ENCODE measurements at regions not wholly inside any gene's neighbourhood (a gene's known extent, or its start where the extent isn't known, plus 50 kb on each side); places are given as distances from the start of the nearest gene placed in this dataset.
A peak's percentile ranks its signal among the peaks of the same experiment; 100 is the strongest.

DNA sequence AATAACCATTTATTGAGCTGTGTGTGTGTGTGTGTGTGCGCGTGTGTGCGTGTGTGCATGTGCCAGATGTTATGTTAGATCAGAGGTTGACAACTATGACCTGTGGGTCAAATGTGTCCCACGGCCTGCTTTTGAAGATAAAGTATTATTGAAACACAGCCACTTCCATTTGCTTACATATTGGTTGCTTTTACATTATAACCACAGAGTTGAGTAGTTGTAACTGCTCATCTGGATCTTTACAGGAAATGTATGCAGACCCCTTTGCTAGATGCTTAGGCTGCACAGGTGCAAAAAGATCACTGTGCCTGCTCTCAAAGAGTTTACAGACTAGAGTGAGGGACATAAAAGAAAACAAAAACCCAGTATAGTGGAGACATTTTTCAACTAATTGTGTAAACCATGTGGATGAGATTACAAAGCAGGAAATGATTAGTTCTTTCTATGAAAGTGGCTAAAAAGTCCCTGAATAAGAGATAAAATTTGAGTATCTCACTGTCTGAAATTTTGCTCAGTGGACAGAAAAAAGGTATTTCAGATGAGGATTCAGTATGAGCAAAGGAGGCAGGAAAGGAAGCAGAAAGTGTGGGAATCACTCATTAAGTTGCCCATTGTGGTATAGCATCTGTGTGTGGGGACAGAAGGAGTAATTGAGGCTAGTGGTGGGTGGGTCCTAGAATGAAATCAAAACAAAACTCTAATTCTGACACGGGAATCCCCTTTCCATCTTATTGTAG is 188.4 kb downstream of the PAH start:
- DNase-seq (ENCODE audit: low read depth) = no peak

DNA sequence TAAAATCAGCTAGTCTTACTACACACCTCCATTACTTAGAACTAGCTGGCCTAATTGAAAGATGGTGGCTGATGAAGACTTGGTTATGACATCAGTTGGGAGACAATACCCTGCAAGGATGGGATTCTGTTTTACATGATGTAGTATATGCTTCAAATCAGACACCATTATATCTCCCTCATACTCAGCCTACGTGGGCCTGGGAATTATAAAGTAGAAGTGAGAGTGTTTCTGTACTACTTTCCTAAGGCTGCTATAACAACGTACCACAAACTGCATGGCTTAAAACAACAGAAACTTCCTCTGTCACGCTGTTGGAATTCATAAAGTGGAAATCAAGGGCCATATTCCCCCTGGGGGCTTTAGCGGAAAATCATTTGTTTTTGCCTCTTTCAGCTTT is 190.4 kb downstream of the PAH start:
- peak; percentile 1 for DNase-seq (ENCODE audit: low read depth)

DNA sequence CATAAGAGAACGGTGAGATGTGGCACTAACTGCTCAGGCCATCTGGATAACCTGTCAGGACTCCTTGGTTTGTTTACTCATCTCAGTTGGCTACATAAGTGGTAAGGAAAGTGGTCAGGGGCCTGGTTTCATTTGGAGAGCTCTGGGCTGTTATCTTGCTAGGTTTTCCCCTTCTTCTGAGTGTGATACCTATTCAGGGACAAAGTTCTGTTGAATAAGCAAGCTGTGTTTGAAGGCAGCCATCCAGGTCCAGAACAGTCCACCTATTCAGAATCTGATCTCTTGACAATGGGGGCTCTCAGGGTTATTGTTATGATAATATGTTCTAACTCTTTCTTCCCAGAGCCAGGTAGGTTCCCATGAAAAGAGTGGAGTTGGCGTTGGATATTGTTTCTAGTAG is 194.9 kb downstream of the PAH start:
- no peak for DNase-seq (ENCODE audit: low read depth)

DNA sequence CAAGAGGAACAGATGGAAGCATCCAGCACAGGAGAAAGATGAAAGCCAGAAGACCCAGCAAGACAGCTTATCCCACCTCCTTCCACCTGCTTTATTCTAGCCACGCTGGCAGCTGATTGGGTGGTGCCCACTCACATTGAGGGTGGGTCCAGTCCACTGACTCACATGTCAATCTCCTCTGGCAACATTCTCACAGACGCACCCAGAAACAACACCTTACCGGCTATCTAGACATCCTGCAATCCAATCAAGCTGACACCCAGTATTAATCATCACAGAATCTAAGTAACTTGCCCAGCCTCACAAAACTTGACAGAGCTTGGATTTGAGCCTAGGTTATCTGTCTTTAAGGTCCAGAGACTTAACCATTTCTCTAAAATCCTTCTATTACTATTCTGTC is 208.9 kb downstream of the PAH start:
- no peak for DNase-seq (ENCODE audit: low read depth)

DNA sequence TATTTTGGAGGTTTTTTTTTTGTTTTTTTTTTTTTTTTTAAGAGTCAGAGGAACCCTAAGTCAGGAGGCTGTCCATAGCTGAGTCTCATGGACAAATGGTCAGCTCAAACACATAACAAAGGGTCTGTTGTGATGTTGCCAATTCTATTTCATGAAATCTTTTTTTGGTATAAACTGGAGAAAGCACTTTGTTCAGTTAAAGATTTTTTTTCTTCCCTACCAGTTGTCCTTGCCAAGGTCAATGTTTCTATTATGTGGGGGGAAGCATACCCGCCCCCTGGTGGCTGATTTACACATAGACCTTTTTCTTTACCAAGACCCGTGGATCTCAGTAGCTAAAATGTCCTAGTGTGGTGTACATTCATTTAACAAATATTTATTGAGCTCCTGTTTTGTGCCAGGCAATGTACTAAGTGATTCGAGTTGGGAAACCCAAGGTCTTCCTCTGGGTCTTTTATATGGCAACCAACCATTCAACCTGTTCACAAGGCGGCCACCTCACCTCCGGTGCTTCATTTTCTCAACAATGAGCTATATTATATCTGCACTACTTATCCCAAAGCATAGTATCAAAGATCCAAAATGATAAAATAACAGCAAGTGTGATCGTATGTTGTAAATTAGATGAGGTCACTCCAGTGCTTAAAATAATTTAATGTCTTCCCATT is 214.5 kb downstream of the PAH start:
- peak; percentile 51 for DNase-seq (ENCODE audit: low read depth)

DNA sequence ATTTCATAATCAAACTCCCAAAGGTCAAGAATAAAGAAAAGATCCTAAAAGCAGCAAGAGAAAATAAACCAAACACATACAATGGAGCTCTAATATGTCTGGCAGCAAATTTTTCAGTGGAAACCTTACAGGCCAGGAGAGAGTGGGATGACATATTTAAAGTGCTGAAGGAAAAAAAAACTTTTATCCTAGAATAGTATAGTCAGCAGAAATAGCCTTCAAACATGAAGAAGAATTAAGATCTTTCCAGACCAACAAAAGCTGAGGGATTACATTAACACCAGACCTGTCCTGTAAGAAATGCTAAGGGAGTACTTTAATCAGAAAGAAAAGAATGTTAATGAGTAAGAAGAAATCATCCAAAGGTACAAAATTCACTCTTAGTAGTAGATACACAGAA is 215.7 kb upstream of the IGF1 start:
- DNase-seq (ENCODE audit: low read depth) = no peak

DNA sequence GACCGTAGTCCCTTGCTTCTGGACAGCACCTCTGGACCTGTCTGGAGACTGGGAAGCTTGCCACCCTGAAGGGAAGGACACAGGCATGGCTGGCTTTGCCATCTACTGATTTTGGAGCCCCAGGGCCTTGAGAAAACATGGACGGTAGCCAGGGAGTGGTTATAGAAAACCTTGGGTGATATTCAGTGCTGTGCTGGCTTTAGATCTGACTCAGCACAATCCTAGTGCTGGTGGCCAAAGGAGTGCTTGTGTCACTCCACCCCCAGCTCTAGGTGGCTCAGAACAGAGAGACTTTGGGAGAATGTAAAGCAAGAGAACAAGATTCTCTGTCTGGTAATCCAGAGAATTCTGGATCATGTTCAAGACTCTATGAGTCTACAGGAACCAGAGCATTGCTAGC is 214.5 kb upstream of the IGF1 start:
- DNase-seq (ENCODE audit: low read depth) = peak; percentile 7

DNA sequence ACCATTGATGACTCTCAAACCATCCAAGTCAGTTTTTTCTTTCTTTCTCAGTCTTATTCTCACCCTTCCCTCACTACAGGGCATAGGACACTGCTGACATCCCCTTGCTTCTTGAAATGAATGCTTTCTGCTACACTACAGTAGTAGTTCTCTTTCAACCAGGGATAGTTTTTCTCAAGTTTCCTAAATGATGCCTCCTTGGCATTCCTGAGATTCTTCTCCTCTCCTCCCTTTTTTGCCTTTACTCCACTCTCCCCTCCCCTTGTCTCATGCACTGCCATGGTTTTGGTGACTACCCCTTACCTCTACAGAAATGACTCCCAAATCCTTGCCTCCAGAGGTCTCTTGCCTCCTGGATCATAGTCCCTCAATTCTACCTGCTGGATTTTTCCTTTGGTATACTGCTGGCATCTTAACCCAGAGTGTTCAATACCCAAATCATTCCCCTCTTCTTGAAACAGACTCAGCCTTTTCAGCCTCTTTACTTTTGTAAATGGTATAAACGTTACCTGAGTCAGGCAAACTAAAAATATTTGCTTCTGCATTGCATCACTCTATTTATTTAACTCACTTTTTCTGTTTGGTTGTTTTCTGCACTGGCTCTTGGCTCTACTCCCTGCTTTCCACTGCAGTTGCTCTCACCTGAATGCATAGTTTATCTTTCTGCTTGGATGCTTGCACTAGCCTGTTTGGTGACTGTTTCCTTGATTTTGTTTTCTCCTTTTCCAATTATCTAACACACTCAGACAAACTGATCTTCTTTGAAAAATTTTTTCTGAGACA is 211.6 kb upstream of the IGF1 start:
- no peak for DNase-seq (ENCODE audit: low read depth)

DNA sequence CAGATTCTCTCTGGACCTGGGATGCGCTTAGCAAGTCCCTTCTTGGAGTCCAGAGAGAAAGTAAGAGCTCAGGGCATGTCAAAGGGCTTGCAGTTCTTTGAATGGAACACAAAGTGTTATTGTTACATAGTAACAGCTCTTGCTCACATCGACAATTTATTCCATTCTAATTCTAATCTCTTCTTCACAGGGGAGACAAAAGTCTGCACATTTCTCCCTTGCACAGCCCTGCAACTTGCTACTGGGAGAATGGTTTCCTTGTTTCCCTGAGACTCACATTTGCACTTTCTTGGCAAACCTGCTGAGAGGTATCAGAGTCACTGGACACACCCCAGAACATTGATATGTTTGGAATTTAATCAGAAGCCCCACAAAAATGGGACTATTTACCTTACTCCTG is 209.9 kb upstream of the IGF1 start:
- DNase-seq (ENCODE audit: low read depth) = no peak

DNA sequence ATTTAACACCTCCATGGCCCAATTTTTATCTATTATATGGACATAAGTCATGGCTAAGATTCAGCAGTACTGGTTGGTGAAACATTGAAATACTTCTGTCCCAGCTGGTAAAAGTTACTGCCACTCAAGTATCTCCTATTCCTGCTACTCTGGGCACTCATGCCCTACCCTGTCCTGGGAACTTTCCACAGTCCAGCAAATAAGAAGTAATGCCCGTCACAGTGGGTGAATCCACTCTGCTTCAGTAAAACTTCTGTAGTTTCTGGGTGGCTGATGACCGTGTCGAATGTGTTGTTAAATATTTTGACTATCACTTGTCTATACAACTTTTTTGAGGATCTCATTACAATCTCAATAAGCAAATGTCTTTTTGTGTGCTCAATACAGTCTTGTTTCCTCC is 209.3 kb upstream of the IGF1 start:
- DNase-seq (ENCODE audit: low read depth) = no peak

DNA sequence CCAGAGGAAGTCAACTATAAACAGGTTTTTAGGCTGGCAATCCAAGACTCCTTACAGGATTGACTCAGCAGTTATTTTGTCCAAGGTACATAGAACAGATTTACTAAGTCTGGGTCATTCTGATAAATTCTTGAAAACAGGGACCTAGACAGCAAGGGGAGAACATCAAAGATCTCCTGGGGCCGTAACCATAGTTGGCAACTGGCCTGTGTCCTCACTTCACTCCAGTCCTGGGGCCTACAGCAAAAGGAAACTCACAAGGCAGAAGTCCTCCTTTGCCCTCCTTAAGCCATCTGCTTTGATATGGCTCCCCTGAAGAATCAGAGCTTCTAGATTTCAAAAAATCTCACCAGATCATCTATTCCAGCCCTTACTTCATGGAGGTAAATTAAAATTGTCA is 207.2 kb upstream of the IGF1 start:
- DNase-seq (ENCODE audit: low read depth) = no peak

DNA sequence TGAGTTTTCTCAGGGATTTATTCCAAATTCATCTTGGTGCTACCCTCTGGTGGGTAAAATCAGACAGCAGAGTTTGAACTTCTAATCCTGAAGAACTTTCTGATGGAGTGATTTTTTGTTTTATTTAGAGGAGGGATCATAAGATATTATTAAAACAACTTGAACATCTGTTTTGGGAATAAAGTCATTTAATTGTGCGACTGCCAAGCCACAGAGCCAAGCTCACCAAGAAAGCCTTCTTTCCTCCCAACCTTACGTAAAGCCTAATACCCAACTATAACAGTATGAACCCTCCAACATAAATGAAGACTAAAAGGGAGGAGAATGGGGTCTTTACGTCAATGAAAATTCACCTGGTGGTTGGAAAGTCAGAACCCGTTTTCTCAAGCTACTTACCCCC is 205.5 kb upstream of the IGF1 start:
- DNase-seq (ENCODE audit: low read depth) = no peak

DNA sequence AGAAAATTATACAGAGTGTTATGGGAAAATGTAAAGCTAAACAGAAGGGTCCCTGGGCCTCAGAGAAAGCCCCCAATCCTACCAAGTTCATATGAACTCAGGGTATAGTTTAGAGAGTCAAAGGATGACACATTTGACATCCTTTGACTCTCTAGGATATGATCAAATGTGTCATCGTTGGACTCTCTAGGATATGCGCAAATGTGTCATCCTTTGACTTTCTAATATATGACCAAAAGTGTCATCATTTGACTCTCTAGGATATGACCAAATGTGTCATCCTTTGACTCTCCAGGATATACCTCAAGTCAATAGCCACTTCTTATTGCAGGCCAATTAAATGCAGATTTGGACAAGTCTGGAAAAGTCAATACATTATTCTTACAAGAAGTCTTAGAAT is 204.8 kb upstream of the IGF1 start:
- no peak for DNase-seq (ENCODE audit: low read depth)

DNA sequence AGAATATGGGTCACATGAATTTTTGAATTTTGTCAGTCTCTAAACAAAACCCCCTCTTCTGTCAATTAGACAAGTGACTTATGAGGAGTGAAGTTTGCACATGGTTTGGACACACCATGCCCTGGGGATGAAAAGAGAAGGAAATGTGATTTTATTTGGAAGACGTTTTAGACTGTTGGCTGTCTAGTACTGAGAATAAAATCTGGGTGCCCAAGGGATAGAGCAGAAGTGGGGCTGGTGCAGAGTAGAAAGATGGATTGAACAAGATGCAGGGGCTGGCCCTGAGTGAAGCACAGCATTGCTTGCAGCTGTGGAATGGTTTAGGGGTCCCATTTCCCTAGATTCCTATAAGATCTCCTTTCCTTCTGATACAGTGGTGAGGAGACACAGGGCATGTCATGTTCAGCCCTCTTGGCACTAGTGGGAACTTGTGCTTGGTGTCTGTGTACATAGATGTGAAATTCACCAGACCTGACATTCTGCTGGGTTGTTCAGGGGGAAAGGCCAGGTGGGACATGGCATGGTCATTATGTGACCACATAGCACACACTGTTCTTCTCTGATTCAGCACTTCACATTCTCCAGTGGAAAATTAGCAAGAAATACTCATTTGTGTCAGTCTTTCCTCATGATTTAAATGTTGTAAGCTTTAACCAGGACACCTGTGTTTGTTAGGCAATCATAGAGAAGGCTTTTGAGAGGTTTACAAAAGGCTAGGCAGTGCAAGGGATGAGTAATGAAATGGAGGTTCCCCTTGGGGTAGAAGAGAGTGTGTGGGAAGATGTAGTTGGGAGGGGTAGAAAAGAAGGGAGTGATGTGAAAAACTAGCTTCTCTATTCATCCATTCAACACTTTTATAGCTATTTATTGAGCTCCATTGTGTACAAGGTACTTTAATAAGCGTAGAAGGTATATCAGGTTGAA is 202.3 kb upstream of the IGF1 start:
- DNase-seq (ENCODE audit: low read depth) = no peak

DNA sequence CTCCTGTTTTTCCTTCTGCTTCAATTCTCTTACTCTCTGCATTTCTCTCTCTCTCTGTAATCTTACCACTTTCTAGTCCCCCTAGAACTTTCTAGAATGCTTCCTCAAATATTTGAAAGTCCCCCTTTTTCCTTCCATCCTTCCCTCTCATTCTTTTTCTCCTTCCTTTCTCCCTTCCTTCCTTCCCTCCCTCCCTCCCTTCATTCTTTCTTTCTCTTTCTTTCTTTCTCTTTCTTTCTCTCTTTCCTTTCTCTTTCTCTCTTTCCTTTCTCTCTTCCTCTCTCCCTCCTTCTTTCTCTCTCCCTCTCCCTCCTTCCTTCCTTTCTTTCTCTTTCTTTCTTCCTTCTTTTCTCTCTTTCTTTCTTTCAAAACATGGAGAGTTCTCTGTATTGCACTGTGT is 201.4 kb upstream of the IGF1 start:
- DNase-seq (ENCODE audit: low read depth) = no peak

DNA sequence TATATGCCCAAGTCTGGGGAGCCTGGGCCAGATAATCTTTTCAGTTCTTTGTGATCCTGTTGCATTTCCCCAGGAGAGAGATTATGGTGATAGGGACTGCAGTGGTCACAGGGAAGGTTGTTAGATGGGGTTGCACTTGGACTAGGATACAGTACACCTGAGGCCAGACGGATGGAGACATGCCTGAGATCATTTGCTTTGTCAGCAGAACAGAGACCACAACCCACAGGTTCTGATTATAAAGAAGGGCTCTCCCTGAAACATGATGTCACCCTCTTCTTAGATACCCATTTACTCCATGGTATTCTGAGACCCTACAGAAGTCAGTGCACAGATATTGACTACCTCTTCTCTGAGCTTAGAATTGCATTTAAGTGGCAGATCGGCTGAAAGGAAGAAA is 200.9 kb upstream of the IGF1 start:
- no peak for DNase-seq (ENCODE audit: low read depth)

DNA sequence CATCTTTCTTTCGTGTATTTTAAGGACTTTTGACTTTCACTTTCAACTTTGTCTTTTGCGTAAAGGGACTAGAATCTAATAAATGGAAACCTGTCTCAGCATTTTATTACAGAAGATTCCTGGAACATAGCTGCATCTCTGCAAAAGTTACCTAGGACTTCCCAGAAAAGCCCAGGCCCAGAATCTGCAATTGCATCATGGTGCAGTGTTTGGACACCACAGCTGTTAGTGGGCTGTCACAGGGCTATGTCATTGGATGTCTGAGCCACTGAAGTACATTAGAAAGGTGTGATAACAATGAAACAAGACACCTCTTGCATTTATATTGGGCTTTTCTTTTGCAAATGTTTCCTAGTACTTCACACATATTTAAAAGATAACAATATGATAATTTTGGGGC is 199.9 kb upstream of the IGF1 start:
- DNase-seq (ENCODE audit: low read depth) = no peak

DNA sequence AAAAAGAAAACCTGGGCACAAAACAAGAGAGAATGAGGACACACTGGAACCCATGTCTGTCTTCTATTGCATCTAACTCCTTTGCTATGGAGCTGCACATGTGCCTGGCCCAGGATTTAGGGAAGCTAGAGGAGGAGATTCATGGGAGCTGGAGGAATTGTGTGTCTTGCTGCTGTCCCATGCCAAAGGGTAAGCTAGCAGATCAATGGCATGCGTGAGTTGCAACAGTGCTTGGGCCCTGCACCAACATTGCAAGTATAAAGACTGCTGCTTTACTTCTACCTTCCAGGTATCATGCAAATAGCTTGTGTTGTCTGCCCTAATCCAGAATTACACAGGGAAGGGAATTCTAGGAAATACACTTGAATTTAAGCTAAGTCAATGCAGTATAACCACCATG is 196.4 kb upstream of the IGF1 start:
- no peak for DNase-seq (ENCODE audit: low read depth)

DNA sequence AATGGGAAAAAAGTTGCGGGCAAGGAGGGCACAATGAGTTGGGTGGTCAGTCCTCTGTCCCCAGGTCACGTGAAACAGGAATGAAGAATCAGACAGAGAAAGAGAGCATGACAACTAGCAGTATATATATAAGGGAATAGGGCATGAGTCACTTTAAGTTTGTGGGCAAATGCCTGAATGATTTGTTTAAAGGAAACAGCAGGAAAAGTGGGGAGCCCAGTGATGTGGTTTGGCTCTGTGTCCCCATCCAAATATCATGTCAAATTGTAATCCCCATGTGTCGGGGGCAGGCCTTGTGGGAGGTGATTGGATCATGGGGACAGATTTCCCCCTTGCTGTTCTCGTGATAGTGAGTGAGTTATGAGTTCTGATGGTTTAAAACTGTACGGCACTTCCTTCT is 195.3 kb upstream of the IGF1 start:
- DNase-seq (ENCODE audit: low read depth) = peak; percentile 60

DNA sequence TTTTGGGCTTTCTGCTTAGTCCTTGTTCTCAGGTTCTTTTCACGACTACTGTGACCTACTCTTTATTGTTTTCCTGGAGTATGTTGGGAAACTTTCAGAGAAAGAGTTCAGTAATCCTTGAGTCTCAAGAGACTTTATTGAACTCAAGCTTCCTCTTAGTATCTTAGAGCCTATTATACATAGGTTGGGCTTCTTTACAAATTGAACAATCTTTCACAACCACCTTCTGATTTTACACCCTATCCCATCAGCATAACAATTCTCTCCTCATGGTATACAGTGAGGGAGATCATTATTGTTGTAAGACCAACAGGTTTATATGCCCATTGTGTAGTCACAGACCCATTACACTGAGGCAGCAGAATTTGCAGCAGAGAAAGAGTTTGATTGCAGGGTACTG is 193.2 kb upstream of the IGF1 start:
- DNase-seq (ENCODE audit: low read depth) = no peak

DNA sequence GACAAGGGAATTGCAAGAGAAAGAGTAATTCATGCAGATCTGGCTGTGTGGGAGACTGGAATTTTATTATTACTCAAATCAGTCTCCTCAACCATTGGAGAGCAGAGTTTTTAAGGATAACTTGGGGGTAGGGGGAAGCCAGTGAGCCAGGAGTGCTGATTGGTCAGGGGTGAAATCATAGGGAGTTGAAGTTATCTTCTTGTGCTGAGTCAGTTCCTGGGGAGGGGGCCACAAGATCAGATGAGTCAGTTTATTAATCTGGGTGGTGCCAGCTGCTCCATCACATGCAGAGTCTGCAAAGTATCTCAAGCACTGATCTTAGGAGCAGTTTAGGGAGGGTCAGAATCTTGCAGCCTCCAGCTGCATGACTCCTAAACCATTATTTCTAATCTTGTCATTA is 191.8 kb upstream of the IGF1 start:
- DNase-seq (ENCODE audit: low read depth) = peak; percentile 37

DNA sequence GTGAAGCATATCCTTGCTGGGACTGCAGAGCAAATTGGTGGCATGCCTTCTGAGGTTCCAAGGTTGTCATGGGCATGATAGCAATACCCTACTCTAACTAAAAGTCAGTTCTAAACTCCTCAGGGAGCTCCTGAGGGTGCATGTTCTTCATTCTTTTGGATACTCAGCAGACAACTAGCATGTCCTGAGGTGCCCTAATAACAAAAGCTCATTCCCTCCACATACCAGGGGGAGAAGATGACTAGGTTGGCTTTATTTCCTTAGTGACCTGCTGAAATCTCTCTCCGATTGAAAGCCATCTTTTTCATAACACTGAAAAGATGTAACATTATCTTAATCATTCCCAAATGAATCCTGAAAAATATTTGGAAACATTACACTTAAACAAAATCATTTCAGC is 188.7 kb upstream of the IGF1 start:
- no peak for DNase-seq (ENCODE audit: low read depth)

Measured in M059J (cell line).